A549 (cell line): ENCODE measurements at regions not wholly inside any gene's neighbourhood (a gene's known extent, or its start where the extent isn't known, plus 50 kb on each side); places are given as distances from the start of the nearest gene placed in this dataset.

Experiments
- ATAC-seq, 2 experiments: fragments of 200-7000 bp in 1 of 2; fragments of >200 bp in 1 of 2; cut with Nextera tagmentation in 1 of 2; cut with Tn5 transposase in 1 of 2; 3 replicates each; pipeline versions ENCODE4 v1.8.0 to v1.9.1; 2018 to 2020; ENCODE audit warnings: mild to moderate bottlenecking in 1 of 2, moderate library complexity in 1 of 2
- CTCF ChIA-PET: fragments of 300-600 bp; sonication (Branson Sonifier 250); formaldehyde crosslinking; extraction: SDS; loops from one replicate; lab custom pipeline; 2021; ENCODE audit warnings: antibody characterized with exemption, inconsistent platforms; lab: Yijun Ruan, JAX
- POLR2A ChIA-PET: fragments of 350-600 bp; formaldehyde crosslinking; extraction: SDS; loops from one replicate; lab custom pipeline; 2021; ENCODE audit warnings: antibody characterized with exemption, inconsistent platforms; lab: Yijun Ruan, JAX
- DNase-seq, 2 experiments: peaks; one replicate each; pipeline versions ENCODE4 v3.0.0 to v3.0.0-alpha.2; 2011 to 2016; ENCODE audit warnings: low read depth in 1 of 2, low spot score in 1 of 2
- FAIRE-seq: peaks from 2 replicates; lab custom pipeline; 2011; peaks lifted over from hg19 to GRCh38; lab: Jason Lieb, UNC
- H3K27ac ChIP-seq, 2 experiments: fragments of >200 bp; sonication (Bioruptor Twin); formaldehyde crosslinking; 3 replicates each; pipeline ENCODE4 v1.5.1; 2016 to 2017
- H3K4me1 ChIP-seq: fragments of >200 bp; sonication (Bioruptor Twin); formaldehyde crosslinking; 3 replicates; pipeline ENCODE4 v1.6.1; 2016
- H3K4me2 ChIP-seq: fragments of >200 bp; sonication (Bioruptor Twin); formaldehyde crosslinking; 3 replicates; pipeline ENCODE4 v1.6.1; 2016
- H3K4me3 ChIP-seq: fragments of >200 bp; sonication (Bioruptor Twin); formaldehyde crosslinking; 3 replicates; pipeline ENCODE4 v1.5.1; 2016
- H3K9me3 ChIP-seq: fragments of >200 bp; sonication (Bioruptor Twin); formaldehyde crosslinking; 3 replicates; pipeline ENCODE4 v1.6.1; 2016
- CBX2 ChIP-seq: fragments of 200-600 bp; sonication (generic); IDR thresholded peaks from 2 replicates; pipeline ENCODE4 v1.6.1; 2016; ENCODE audit warnings: low read depth, mild to moderate bottlenecking, borderline replicate concordance
- CBX8 ChIP-seq: fragments of 200-600 bp; sonication (generic); IDR thresholded peaks from 2 replicates; pipeline ENCODE4 v1.6.1; 2016
- CEBPB ChIP-seq, 2 experiments: fragments of >200 bp in 1 of 2; sonication (Bioruptor Twin) in 1 of 2; formaldehyde crosslinking in 1 of 2; IDR thresholded peaks; 2 replicates each; pipeline ENCODE4 v1.6.1; 2012 to 2016
- CHD4 ChIP-seq: fragments of 200-600 bp; sonication (generic); IDR thresholded peaks from 2 replicates; pipeline ENCODE4 v1.6.1; 2016; ENCODE audit warnings: antibody characterized with exemption, mild to moderate bottlenecking, borderline replicate concordance
- EHMT2 ChIP-seq: fragments of 200-600 bp; sonication (generic); IDR thresholded peaks from 2 replicates; pipeline ENCODE4 v1.6.1; 2016; ENCODE audit warnings: antibody characterized with exemption, low read depth, mild to moderate bottlenecking, moderate library complexity
- ELK1 ChIP-seq: fragments of 150-350 bp; IDR thresholded peaks from 2 replicates; pipeline ENCODE4 v1.6.1; 2014; ENCODE audit warnings: low read depth, mild to moderate bottlenecking, low read length
- FOXS1 ChIP-seq: fragments of 250-450 bp; sonication (Bioruptor Pico); IDR thresholded peaks from 2 replicates; pipeline ENCODE4 v1.5.0; 2020; ENCODE audit warnings: mild to moderate bottlenecking, moderate library complexity
- GATA3 ChIP-seq: IDR thresholded peaks from 2 replicates; pipeline ENCODE4 v1.6.1; 2012; ENCODE audit warnings: borderline replicate concordance
- HOXB13 ChIP-seq: fragments of 250-450 bp; sonication (Bioruptor Pico); IDR thresholded peaks from 2 replicates; pipeline ENCODE4 v1.5.0; 2020; ENCODE audit warnings: low read depth, mild to moderate bottlenecking, moderate library complexity
- HOXB5 ChIP-seq: fragments of 250-450 bp; sonication (Bioruptor Pico); IDR thresholded peaks from 2 replicates; pipeline ENCODE4 v1.5.0; 2020; ENCODE audit warnings: mild to moderate bottlenecking, moderate library complexity
- JUN ChIP-seq, 2 experiments: fragments of >200 bp; sonication (Bioruptor Twin); formaldehyde crosslinking; IDR thresholded peaks; 2 replicates in 1 of 2; 3 replicates in 1 of 2; pipeline ENCODE4 v1.6.1; 2016 to 2017
- JUNB ChIP-seq: fragments of >200 bp; sonication (Bioruptor Twin); formaldehyde crosslinking; IDR thresholded peaks from 2 replicates; pipeline ENCODE4 v1.6.1; 2016
- KDM5A ChIP-seq: fragments of 200-600 bp; sonication (generic); IDR thresholded peaks from 2 replicates; pipeline ENCODE4 v1.6.1; 2016; ENCODE audit warnings: antibody characterized with exemption, mild to moderate bottlenecking
- MAFK ChIP-seq: fragments of 450-650 bp; IDR thresholded peaks from 2 replicates; pipeline ENCODE4 v1.6.1; 2014; ENCODE audit not compliant: partially characterized antibody
- MAZ ChIP-seq: fragments of 150-350 bp; IDR thresholded peaks from 2 replicates; pipeline ENCODE4 v1.6.1; 2014; ENCODE audit warnings: antibody characterized with exemption, low read depth, low read length, borderline replicate concordance
- MYC ChIP-seq: IDR thresholded peaks from 2 replicates; pipeline ENCODE4 v1.6.1; 2012; ENCODE audit warnings: mild to moderate bottlenecking, inconsistent platforms, low read length, improper control_type of control experiment, borderline replicate concordance
- PHF8 ChIP-seq: fragments of 200-600 bp; sonication (generic); IDR thresholded peaks from 2 replicates; pipeline ENCODE4 v1.6.1; 2016; ENCODE audit warnings: low read depth, mild to moderate bottlenecking, antibody characterized with exemption, moderate library complexity, borderline replicate concordance
- POLR2AphosphoS2 ChIP-seq: conservative IDR thresholded peaks from 2 replicates; pipeline ENCODE4 v1.6.1; 2012; ENCODE audit warnings: low read length, improper control_type of control experiment, inconsistent platforms
- RARB ChIP-seq: fragments of 250-450 bp; sonication (Bioruptor Pico); IDR thresholded peaks from 2 replicates; pipeline ENCODE4 v1.8.0; 2021; ENCODE audit warnings: mild to moderate bottlenecking, moderate library complexity
- RCOR1 ChIP-seq: fragments of 150-350 bp; IDR thresholded peaks from 2 replicates; pipeline ENCODE4 v1.6.1; 2014; ENCODE audit warnings: antibody characterized with exemption, low read length, low read depth
- REST ChIP-seq: fragments of 200-600 bp; sonication (generic); IDR thresholded peaks from 2 replicates; pipeline ENCODE4 v1.6.1; 2016; ENCODE audit warnings: antibody characterized with exemption, mild to moderate bottlenecking, moderate library complexity
- RFX5 ChIP-seq: fragments of 450-650 bp; IDR thresholded peaks from 2 replicates; pipeline ENCODE4 v1.7.1; 2014; ENCODE audit warnings: antibody characterized with exemption, mild to moderate bottlenecking, moderate library complexity
- SMC3 ChIP-seq: fragments of >200 bp; sonication (Bioruptor Twin); formaldehyde crosslinking; IDR thresholded peaks from 3 replicates; pipeline ENCODE4 v1.6.1; 2018; ENCODE audit warnings: inconsistent platforms
- TFCP2L1 ChIP-seq: fragments of 250-450 bp; sonication (Bioruptor Pico); IDR thresholded peaks from 2 replicates; pipeline ENCODE4 v1.5.0; 2021; ENCODE audit warnings: mild to moderate bottlenecking
- TP53 ChIP-seq: fragments of 250-450 bp; sonication (Bioruptor Pico); IDR thresholded peaks from 2 replicates; pipeline ENCODE4 v1.5.0; 2021; ENCODE audit warnings: mild to moderate bottlenecking, moderate library complexity
- USF2 ChIP-seq: fragments of 450-650 bp; IDR thresholded peaks from 2 replicates; pipeline ENCODE4 v1.6.1; 2014; ENCODE audit warnings: antibody characterized with exemption
- ZNF302 ChIP-seq: fragments of 250-450 bp; sonication (Bioruptor Pico); IDR thresholded peaks from 2 replicates; pipeline ENCODE4 v1.9.0; 2021; ENCODE audit warnings: inconsistent platforms, mild to moderate bottlenecking, moderate library complexity
- WGBS: methylation state at CpG from one replicate; pipeline ENCODE4 v1.1.6; 2017; ENCODE audit errors: missing lambda C conversion rate; 5-methylcytosine and 5-hydroxymethylcytosine counted together
- TF ChIP-seq, protein P1 (sequence below): fragments of >200 bp; sonication (Bioruptor Twin); formaldehyde crosslinking; IDR thresholded peaks from 2 replicates; pipeline ENCODE4 v1.6.1; 2016

GRCh38 chr17:73968680-73969079 is 234.8 kb upstream of the RPL38 start:
- POLR2A ChIA-PET: no interaction called here
- ATAC-seq: no peak

GRCh38 chr17:73969956-73970355 is 233.5 kb upstream of the RPL38 start:
- Histone ChIP-seq H3K27ac (no peak overlapping the region), H3K4me2 (no peak overlapping the region), H3K9me3 (no peaks in the 10 kb centered on the region), H3K4me1 (no peaks in the 10 kb centered on the region), H3K4me3 (no peak overlapping the region)
- no peak for TF ChIP-seq CBX8
- TF ChIP-seq CEBPB (IDR thresholded peaks at IDR 0.05): peak; percentile 75 to 77
- FAIRE-seq (no peak), ATAC-seq (peak; percentile 38 to 48; a peak in 2 of 6 replicates), DNase-seq (no peak)
- ChIA-PET CTCF (interaction anchor here (1.1 to 2.5 kb wide), 3 partner anchors 13 to 324 kb away, joined by 3 to 11 read pairs (median 3); no protein-coding TSS in a partner anchor), POLR2A (no interaction called here)
- WGBS: 32% methylated on average over 7 of the region's 7 CpGs

More at GRCh38 chr17:73968680-73969079, 234.8 kb upstream of the RPL38 start:
- H3K4me1 ChIP-seq: no peaks in the 10 kb centered on the region
- FAIRE-seq (no peak), DNase-seq (no peak)
- H3K27ac ChIP-seq: no peak overlapping the region
- WGBS: 29% methylated on average over 3 of the region's 3 CpGs
- TF ChIP-seq RCOR1: no peak
- TF ChIP-seq MYC: no peak
- no peak for TF ChIP-seq TFCP2L1 (CRISPR knock-in tag)
- no peak for TF ChIP-seq EHMT2
- TF ChIP-seq MAFK: no peak
- TF ChIP-seq KDM5A: no peak
- TF ChIP-seq SMC3: no peak
- no peak for TF ChIP-seq MAZ
- TF ChIP-seq PHF8: no peak
- no peak for TF ChIP-seq FOXS1
- no peak for TF ChIP-seq ZNF302 (CRISPR knock-in tag)
- no peak for TF ChIP-seq GATA3
- no peak for TF ChIP-seq CBX2
- TF ChIP-seq HOXB5: no peak
- no peak for TF ChIP-seq CEBPB (IDR thresholded peaks at IDR 0.05)
- H3K9me3 ChIP-seq: 0 out of 3 replicates have a peak, but pooled peaks cover 8% of the 10 kb centered on the region
- no peak overlapping the region for H3K4me2 ChIP-seq
- H3K4me3 ChIP-seq: no peak overlapping the region
- CTCF ChIA-PET: interaction anchor here (1.2 to 2.5 kb wide), 3 partner anchors 12 to 326 kb away, joined by 4 to 11 read pairs (median 4); no protein-coding TSS in a partner anchor

- 18% methylated on average over 4 of the region's 4 CpGs for WGBS
- H3K4me2 ChIP-seq: no peak overlapping the region
- no peak overlapping the region for H3K27ac ChIP-seq
- no peak overlapping the region for H3K4me3 ChIP-seq
- ChIA-PET POLR2A (no interaction called here), CTCF (interaction anchor here (0.5 to 0.6 kb wide), 2 partner anchors 21 to 206 kb away, joined by 3 read pairs; no protein-coding TSS in a partner anchor)
- no peak for TF ChIP-seq USF2
- no peak for TF ChIP-seq TP53 (CRISPR knock-in tag)
- no peak for TF ChIP-seq ELK1
- no peak for TF ChIP-seq RARB (CRISPR knock-in tag)
- no peak for TF ChIP-seq CHD4
- TF ChIP-seq, protein P1, sequence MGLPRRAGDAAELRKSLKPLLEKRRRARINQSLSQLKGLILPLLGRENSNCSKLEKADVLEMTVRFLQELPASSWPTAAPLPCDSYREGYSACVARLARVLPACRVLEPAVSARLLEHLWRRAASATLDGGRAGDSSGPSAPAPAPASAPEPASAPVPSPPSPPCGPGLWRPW: no peak
- TF ChIP-seq JUN (IDR thresholded peaks at IDR 0.05): no peak
- no peak for TF ChIP-seq POLR2AphosphoS2
- TF ChIP-seq ZNF302 (CRISPR knock-in tag): no peak
- no peak for TF ChIP-seq EHMT2
- no peak for TF ChIP-seq SMC3
- no peak for TF ChIP-seq HOXB13 (CRISPR knock-in tag)
- TF ChIP-seq JUNB: no peak
- TF ChIP-seq RFX5: no peak
- no peak for TF ChIP-seq CBX2
- TF ChIP-seq REST: no peak
- DNase-seq: no peak
- no peaks in the 10 kb centered on the region for H3K4me1 ChIP-seq
- no peak for FAIRE-seq
- H3K9me3 ChIP-seq: no peaks in the 10 kb centered on the region
- ATAC-seq: no peak
Measured at GRCh38 chr17:73971127-73971526, 232.4 kb upstream of the RPL38 start.
